ENCODE measurements at regions not wholly inside any gene's neighbourhood (a gene's known extent, or its start where the extent isn't known, plus 50 kb on each side); places are given as distances from the start of the nearest gene placed in this dataset.
"Not testable (repeated sequence)": the region's sequence is repeated elsewhere in the genome, so short reads cannot be mapped to it uniquely, and the experiment has no call there.

- no peak for FAIRE-seq
These were observed 176.5 kb upstream of the MMS22L start for GRCh38 chr6:97459535-97459934.

- FAIRE-seq, result no peak
These were observed 177.0 kb upstream of the MMS22L start for GRCh38 chr6:97459986-97460385.

GRCh38 chr6:97460394-97461080 lies 177.5 kb upstream of the MMS22L start:
- no peak for FAIRE-seq

DNA sequence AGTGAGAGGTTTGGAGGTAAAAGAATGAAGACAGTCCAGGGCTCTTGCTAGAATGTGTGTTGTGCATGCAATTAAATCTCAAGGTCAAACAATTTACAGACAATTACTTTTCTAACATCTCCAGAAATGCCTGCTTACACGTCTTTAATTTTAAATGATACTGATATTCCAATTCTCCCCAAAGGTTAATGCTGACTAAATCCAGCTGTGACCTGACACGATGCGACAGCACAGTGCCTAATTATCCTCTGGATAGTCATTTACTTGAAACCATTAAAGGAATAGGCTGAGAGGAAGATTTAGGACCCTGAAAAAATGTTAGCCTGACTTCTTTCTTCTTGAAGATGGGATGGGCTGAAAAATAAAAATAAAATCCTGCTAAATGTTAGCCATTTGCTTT lies 178.2 kb upstream of the MMS22L start:
- no peak for FAIRE-seq

GRCh38 chr6:97462031-97462430 lies 179.0 kb upstream of the MMS22L start:
- FAIRE-seq, result no peak

DNA sequence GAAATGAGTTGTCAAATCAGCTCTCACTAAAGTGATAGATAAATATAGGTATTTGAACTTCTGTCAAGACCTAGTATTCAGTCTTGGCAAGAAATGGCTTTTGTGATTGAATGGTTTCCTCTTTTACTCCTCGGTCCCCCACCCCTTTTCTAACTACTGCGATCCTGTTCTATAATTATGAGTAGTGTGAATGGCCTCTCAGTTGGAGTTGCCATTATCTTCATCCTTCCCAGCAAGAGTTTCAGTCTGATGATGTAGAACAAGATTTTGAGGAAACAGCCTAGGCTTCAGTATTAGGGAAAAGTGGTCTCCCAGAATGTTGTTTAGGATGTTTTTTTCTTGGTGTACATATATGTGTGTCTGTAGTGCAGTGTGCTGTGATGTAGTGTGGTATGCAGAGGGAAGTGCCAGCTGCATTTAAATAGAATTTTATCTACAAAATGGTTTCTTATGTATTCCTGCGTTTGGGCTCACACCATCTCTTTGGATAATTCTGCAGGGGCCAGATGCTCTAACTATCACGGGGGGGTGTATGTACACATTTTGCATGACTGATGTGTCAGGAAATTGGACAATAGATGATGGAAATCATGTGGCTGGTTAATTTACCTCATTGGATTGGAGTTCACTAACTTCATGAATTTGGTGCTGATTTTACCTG lies 180.1 kb upstream of the MMS22L start:
- FAIRE-seq, result no peak

GRCh38 chr6:97465877-97466561 lies 183.0 kb upstream of the MMS22L start:
- FAIRE-seq, result no peak

- FAIRE-seq, result no peak
These were observed 186.0 kb upstream of the MMS22L start for GRCh38 chr6:97468981-97469380.

DNA sequence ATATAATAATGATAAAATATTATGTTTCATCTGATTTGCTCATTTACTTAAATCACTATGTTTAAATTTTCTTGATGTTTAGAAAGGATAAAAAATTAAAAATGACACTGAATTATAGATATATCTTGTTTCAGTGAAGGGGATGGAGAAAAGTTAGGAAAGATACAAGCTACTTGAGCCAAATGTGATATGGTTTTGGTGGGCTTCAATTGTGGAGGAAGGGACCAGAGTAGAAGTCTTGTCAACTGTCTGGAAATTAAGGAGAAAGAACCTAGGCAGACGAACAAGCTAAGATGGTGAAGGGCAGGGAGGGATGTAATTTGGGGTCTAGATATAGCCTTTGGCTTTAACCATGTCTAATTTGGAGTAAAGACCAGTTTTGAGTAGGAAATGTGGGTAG lies 186.4 kb upstream of the MMS22L start:
- no peak for FAIRE-seq

GRCh38 chr6:97470322-97470721 lies 187.3 kb upstream of the MMS22L start:
- FAIRE-seq, result no peak

GRCh38 chr6:97473979-97474378 lies 191.0 kb upstream of the MMS22L start:
- FAIRE-seq, result no peak

- peak; percentile 77 for FAIRE-seq
These were observed 214.8 kb upstream of the MMS22L start for GRCh38 chr6:97497713-97498331.

GRCh38 chr6:97501853-97502252 lies 218.8 kb upstream of the MMS22L start:
- FAIRE-seq, result no peak

- FAIRE-seq, result no peak
These were observed 225.6 kb upstream of the MMS22L start for GRCh38 chr6:97508646-97509045.

DNA sequence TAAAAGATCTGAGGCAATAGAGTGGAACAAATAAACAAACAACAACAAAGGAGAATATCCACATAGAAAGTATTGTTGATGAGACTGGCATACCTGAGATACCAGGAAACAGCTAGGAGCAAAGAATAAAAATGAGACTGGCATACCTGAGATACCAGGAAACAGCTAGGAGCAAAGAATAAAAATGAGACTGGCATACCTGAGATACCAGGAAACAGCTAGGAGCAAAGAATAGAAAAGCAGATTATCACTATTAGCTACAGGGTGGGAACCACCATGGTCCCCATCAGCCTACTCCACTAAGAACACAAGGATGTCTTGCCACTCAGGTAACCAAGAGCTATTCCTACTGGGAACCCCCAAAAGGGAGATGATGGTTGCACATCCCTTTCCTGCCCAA lies 230.2 kb upstream of the MMS22L start:
- not testable (repeated sequence) for FAIRE-seq

DNA sequence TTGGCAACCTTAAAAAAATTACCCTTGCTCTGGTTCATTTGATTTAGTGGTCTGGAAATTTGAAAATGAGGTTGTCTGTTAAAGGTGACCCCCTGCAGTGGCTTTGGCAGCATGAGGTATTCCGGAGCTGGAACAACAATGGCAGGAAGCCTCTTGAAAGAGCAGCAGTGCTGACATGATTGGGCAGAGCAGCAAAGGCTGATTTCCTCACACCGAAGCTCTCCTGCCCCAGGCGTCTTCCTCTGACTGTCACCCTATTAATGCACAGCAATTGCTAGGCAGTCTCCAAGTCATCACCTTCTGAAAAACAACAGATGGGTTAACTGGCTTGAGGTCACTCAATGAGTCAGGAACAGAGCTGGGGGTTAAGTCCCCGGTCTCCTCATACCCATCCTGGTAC lies 241.8 kb upstream of the MMS22L start:
- FAIRE-seq, result no peak

DNA sequence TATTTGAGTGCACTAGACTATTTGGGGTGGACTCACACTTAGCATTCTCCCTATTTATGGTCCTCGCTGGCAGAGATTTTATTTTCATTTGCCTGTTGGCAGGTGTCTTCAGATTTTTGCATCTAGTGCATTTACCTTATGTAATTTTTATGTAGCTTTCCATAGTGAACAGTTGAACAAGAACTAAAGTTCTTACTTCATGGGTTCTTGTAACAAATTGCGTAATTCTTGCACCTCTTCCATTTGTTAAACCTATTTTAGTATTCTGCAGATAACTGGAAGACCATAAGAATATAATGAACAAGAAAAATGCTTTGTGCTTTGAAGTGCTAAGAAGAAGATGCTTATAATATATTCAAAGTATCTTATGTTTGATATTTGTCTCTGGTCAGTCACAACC lies 252.8 kb upstream of the MMS22L start:
- FAIRE-seq, result no peak

GRCh38 chr6:97548354-97548753 lies 265.3 kb upstream of the MMS22L start:
- no peak for FAIRE-seq

DNA sequence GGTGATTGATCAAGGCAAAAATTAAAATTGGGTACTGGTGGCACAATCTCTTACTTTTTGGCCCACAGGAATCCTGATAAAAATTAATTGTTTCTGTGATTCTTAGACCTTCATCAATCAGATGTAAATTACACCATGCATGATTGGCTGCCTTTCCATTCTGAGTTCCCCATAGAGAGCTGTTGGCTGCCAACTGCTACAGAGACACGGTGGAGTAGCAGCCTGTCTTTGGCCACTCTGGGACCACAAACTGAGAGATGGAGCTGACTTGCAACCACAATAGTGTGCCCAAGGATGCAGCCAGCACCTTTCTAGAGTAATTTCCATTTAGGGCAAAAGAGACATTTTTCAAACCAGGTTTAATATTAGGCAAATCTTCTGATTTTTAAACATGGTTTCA lies 274.3 kb upstream of the MMS22L start:
- no peak for FAIRE-seq

DNA sequence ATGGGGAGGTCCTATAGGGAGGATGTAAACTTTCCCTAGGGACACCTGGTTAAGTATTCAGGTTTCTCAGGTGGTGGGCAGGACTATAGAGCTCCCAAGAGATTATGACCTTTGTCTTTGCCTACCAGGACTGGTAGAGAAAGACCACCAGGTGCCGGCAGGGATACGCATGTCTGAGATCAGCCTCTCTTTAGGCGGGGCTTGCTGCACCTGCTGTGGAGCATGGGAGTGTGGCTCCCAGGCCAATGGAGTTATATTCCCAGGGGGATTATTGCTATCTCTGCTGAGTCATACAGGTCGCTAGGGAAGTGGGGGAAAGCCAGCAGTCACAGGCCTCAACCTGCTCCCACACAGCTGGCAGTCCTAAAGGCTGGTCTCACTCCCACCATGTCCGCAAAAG lies 280.5 kb upstream of the MMS22L start:
- FAIRE-seq, result no peak

- FAIRE-seq, result no peak
These were observed 289.9 kb upstream of the MMS22L start for GRCh38 chr6:97572943-97573342.

GRCh38 chr6:97586344-97586743 lies 303.3 kb upstream of the MMS22L start:
- FAIRE-seq, result no peak

DNA sequence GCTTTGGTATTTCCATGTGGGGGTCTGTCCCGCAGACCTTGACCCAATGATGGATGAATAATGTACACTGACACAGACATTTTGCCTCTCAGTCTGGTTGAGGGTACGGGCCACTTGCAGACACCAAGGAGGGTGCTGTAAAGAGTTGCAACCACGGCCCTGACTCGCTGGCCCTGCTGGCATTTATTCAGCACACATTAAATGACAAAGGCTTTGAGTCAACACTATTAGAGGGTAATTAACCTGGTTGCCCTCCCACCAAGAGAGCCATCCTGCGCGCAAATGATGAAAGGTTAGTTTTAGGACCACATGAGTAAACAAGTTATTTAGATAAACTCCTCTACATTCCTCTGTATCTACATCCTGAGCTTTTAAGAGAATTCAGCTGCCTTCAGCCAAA lies 308.9 kb upstream of the MMS22L start:
- no peak for FAIRE-seq

GRCh38 chr6:97594844-97595243 lies 311.8 kb upstream of the MMS22L start:
- FAIRE-seq, result no peak

Measured in islet of Langerhans (tissue), 1 donor.